ENCODE measurements at regions not wholly inside any gene's neighbourhood (a gene's known extent, or its start where the extent isn't known, plus 50 kb on each side); places are given as distances from the start of the nearest gene placed in this dataset.
"Not testable (repeated sequence)": the region's sequence is repeated elsewhere in the genome, so short reads cannot be mapped to it uniquely, and the experiment has no call there.

DNA sequence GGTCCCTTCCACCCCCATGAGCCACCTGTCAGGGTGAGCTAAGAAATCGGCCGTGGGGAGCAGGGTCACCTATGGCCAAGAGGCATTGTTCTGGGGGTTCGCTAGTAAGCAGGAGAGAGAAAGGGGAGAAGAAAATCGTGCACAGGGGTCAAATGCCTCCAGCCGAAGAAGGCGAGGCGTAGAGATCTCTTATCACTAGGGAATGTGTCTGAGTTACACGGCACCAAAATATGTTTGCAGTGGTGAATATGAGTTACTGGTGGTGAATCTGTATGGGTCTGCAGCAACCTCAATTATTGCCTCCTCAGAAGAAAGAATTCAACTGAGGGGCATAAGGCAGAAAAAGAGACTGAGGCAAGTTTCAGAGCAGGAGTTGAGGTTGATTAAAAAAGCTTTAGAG lies 54.2 kb upstream of the RABGAP1L start:
- DNase-seq (ENCODE audit: insufficient read length, low spot score) = no peak
- no peak for FAIRE-seq

DNA sequence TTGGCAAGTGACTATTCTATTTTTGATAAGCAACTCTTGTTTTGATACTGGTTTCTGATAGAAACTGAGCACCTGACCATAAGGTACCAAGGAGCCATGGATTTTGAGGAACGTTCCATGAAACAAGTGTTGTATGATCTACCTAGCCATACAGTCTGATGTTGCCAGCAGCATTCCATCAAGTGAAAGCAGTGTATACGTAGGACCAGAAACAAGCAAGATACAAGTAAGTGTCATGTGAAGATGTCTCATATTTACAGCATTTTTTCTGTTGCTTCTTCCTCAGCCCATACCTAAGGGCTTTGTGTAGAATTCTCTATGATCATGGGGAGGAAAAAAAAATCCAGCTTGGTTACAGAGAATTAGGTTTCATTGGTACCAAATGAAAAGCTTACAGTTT lies 55.6 kb upstream of the RABGAP1L start:
- DNase-seq (ENCODE audit: insufficient read length, low spot score) = no peak
- no peak for FAIRE-seq

DNA sequence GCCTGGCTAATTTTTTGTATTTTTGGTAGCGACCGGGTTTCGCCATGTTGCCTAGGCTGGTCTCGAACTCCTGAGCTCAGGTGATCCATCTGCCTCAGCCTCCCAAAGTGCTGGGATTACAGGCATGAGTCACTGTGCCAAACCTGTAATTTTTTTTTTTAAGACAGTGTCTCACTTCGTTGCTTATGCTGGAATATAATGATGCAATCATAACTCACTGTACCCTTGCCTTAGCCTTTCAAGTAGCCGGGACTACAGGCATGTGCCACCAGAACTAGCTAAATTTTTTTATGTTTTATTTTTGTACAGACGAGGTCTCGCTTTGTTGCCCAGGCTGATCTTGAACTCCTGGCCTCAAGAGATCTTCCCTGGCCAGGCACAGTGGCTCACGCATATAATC lies 57.3 kb upstream of the RABGAP1L start:
- DNase-seq (ENCODE audit: insufficient read length, low spot score); FAIRE-seq: not testable (repeated sequence)

DNA sequence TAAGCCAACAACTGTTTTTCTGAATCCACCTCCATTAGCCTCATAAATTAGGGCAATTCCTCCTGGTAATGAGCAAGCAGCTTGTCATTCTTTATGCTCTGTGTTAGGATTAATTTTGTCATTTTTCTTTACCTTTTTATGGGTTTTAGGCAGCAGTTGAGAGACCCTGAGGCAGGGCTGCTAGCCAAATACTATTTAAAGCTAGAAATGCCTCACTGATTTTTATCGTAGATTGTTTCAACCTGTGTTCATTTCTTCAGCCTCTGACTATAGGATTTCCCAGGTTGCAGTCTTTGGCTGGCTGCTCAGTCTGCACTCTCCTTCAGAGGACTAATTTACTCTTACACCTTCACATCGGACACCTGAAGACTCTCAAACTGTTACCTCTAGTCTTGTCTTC lies 61.9 kb upstream of the RABGAP1L start:
- no peak for DNase-seq (ENCODE audit: insufficient read length, low spot score)
- no peak for FAIRE-seq

DNA sequence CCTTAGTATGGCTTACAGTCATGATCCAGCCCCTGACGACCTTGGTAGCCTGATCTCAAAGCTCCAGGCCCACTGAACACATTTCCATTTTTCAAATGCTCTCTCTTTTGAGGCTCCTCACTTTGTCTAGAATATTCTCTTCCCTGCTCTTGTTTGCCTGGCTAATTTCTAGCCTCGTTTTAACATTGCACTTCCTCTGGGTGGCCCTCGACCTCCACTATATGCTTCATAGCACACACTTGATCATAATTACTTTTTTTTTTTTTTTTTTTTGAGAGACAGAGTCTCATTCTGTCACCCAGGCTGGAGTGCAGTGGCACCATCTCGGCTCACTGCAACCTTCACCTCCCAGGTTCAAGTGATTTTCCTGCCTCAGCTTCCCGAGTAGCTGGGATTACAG lies 65.5 kb upstream of the RABGAP1L start:
- not testable (repeated sequence) for DNase-seq (ENCODE audit: insufficient read length, low spot score); FAIRE-seq

DNA sequence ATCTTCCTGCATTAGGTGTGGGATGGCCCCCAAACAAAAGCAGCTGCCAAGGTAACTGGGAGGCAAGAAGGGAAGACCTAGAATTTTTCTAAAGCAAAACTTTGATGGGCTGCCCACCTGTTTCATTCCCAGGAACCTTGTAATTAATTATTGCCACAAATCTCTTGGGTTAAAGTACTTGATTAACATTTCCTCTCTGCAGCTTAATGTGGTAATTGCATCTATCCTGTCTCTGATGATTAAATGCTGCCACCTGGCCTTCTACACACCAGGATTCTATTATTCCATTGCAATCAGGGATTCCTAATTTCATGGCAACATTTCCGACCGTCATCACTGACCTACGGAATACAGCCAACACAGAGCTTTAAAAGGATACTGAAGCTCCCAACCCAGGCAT lies 68.3 kb upstream of the RC3H1 start:
- DNase-seq (ENCODE audit: insufficient read length, low spot score) = no peak
- FAIRE-seq = no peak

DNA sequence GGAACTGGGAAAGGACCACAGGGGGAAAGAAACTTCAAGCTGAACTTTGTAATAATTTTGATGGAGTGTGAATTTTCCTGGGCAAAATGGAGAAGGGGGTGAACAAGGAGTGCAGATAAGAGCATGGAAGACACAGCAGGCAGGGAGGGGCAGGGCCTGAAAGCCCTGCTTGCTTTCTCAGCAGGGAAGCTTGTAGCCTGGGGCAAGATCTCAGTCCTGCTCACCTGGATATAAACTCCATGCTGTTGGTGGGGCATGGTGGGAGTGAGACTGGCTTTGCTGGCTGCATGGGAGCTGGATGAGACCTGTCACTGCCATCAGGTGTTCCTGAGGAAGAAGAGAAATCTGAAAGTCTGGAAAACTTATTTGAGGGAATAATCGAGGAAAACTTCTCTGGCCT lies 58.7 kb upstream of the RC3H1 start:
- FAIRE-seq = no peak
- no peak for DNase-seq (ENCODE audit: insufficient read length, low spot score)

DNA sequence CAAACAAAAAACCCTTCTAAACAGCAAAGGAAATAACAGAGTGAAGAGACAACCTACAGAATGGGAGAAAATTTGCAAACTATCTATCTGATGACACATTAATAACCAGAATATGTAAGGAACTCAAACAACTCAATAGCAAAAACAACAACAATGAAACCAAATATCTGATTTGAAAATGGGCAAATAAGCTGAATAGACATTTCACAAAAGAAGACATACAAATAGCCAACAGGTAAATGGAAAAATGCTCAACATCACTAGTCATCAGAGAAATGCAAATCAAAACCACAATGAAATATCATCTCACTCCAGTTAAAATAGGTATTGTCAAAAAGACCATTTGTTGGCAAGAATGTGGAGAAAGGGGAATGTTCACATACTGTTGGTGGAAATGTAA lies 57.6 kb upstream of the RC3H1 start:
- FAIRE-seq = no peak
- DNase-seq (ENCODE audit: insufficient read length, low spot score) = no peak

DNA sequence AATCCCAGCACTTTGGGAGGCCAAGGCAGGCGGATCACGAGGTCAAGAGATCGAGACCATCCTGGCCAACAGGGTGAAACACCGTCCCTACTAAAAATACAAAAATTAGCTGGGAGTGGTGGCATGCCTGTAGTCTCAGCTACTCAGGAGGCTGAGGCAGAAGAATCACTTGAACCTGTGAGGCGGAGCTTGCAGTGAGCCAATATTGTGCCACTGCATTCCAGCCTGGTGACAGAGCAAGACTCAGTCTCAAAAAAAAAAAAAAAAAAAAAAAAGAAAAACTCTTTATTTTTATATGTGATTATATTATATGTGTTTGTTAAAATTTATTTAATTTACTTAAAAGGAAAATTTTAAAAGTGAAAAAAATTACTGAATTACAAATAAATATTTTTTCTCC lies 56.8 kb upstream of the RC3H1 start:
- not testable (repeated sequence) for DNase-seq (ENCODE audit: insufficient read length, low spot score); FAIRE-seq

DNA sequence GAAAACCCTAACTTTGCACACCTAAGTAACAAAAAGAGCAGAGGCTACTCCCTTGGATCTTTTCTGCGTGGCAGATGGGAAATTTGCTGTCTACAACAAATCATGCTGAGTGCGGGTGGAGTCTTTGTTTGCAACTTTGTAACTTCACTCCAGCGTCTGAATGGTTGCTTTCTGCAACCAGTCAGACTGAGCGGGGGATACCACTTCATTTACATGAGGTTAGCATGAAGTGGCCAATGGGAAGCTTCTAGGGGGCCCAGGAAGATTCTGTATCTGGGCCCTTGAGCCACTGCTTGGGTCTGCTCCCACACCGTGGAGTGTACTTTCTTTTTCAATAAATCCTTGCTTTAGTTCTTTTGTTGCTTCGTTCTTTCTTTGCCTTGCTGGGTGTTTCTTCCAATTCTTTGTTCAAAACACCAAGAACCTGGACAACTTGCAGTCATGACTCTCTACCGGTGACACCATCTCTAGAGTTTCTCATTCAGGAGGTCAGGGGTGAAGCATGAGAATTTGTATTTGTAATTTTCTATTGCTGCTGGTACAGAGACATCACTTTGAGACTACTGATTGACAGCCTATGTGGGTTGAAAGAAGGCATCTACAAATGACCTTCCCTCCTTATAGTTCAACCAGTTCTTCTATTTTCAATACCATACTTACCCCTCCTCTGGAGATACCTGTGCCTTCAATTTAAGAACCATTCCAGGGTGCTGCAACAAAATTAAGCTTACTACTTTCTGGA lies 55.8 kb upstream of the RC3H1 start:
- FAIRE-seq = no peak
- no peak for DNase-seq (ENCODE audit: insufficient read length, low spot score)

DNA sequence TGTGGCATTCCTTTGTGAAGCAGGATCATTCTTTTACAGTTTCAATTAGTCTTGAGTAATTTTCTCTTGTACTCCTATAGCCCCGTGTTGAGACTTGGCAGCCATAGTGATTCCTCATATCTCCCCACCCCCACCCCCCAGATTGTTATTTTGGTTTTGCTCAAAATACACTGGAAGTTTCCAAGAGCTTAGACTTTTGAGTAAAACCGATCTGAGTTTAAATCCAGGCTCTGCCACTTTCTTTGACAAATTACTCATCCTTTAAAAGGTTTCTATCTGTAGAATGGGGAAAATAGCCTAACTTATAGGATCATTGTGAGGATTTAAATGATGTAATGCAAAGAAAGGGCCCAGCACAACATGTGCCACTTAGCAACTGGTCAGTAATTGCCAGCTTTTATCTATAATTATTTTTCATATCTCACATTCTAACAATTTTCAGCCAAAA lies 53.1 kb upstream of the RC3H1 start:
- DNase-seq (ENCODE audit: insufficient read length, low spot score) (no peak), FAIRE-seq (no peak)

DNA sequence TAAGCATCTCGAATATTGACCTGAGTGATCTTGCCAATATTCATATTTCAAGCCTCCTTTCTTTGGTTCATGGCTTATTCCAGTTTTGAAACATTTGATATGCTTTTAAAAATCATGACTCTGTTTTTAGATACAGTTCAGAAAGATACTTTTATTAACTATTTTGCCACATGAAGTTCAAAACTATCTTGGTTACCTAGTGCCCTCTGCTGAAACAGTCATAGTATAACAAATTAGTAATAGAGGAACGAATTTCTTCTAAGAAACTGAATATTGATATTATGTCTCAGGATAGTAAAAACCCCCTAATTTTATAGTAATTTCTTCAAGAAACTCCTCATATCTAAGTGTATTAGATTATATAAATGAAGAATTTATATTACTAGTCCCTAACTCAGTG lies 52.6 kb upstream of the RC3H1 start:
- no peak for FAIRE-seq
- DNase-seq (ENCODE audit: insufficient read length, low spot score) = peak; percentile 27

DNA sequence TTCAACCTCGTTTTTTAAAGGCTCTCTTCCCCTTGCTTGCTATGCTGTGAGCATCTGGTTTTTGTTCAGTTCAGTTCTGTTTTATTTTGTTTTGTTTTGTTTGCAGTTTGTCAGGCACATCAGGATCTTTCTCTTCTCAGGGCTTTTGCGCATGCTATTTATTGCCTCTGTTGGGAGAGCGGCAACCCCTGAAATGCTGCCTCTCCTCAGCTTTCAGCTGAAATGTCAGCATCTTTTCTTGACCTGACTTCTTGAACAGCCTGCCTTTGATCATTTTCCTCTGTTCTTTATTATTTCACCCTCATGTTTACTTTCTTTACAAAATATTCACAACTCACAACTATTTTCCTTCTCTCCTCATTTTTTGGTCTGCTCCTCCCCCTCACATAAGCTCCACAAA lies 50.4 kb upstream of the RC3H1 start:
- FAIRE-seq = no peak

More for the DNA sequence above, 50.4 kb upstream of the RC3H1 start:
- no peak for DNase-seq (ENCODE audit: insufficient read length, low spot score)
